PC-9 (cell line): ENCODE measurements at regions not wholly inside any gene's neighbourhood (a gene's known extent, or its start where the extent isn't known, plus 50 kb on each side); places are given as distances from the start of the nearest gene placed in this dataset.

Experiments
- BruUV-seq: library from RNA; stranded (reverse); fragments of 400-500 nt; replicated peaks from 2 replicates; lab custom pipeline; 2021; lab: Mats Ljungman, UMichigan
- CTCF ChIA-PET: fragments of 300-600 bp; sonication (Branson Sonifier 250); formaldehyde crosslinking; loops from one replicate; lab custom pipeline; 2022; ENCODE audit warnings: antibody characterized with exemption; lab: Charles Lee
- POLR2A ChIA-PET: fragments of 300-600 bp; sonication (Branson Sonifier 250); formaldehyde crosslinking; loops from one replicate; lab custom pipeline; 2022; ENCODE audit warnings: antibody characterized with exemption; ENCODE audit not compliant: unreplicated experiment; lab: Charles Lee
- DNase-seq, 2 experiments: peaks; one replicate each; pipeline versions ENCODE4 v3.0.0 to v3.0.0-alpha.2; 2015 to 2022; ENCODE audit warnings: mixed read lengths in 1 of 2
- H2AFZ ChIP-seq: fragments of 200-600 bp; sonication (generic); 2 replicates; pipeline ENCODE4 v1.8.1; 2017; ENCODE audit warnings: antibody characterized with exemption
- H3F3A ChIP-seq: fragments of 200-600 bp; sonication (generic); 2 replicates; pipeline ENCODE4 v1.8.1; 2017; ENCODE audit warnings: antibody characterized with exemption, mild to moderate bottlenecking, low read depth; ENCODE audit not compliant: insufficient read depth
- H3K27ac ChIP-seq: fragments of 200-600 bp; sonication (generic); 2 replicates; pipeline ENCODE4 v1.6.1; 2016; ENCODE audit warnings: mixed run types
- H3K27me3 ChIP-seq: fragments of 200-600 bp; sonication (generic); 2 replicates; pipeline ENCODE4 v1.6.1; 2016; ENCODE audit warnings: low read depth, mixed run types; ENCODE audit not compliant: insufficient read depth
- H3K36me3 ChIP-seq: fragments of 200-600 bp; sonication (generic); 2 replicates; pipeline ENCODE4 v1.6.1; 2016; ENCODE audit warnings: low read depth, mixed run types
- H3K4me1 ChIP-seq: fragments of 200-600 bp; sonication (generic); replicated peaks from 2 replicates; pipeline ENCODE4 v1.6.1; 2016; ENCODE audit warnings: mixed run types; ENCODE audit not compliant: insufficient read depth
- H3K4me2 ChIP-seq: fragments of 200-600 bp; sonication (generic); 2 replicates; pipeline ENCODE4 v1.6.1; 2017; ENCODE audit warnings: mixed run types
- H3K4me3 ChIP-seq: fragments of 200-600 bp; sonication (generic); 2 replicates; pipeline ENCODE4 v1.6.1; 2016; ENCODE audit warnings: mixed run types
- H3K79me2 ChIP-seq: fragments of 200-600 bp; sonication (generic); 2 replicates; pipeline ENCODE4 v1.6.1; 2017; ENCODE audit warnings: low read depth, mixed run types
- H3K9me2 ChIP-seq: fragments of 200-600 bp; sonication (generic); 2 replicates; pipeline ENCODE4 v1.8.1; 2017; ENCODE audit warnings: mild to moderate bottlenecking; ENCODE audit not compliant: insufficient read depth
- H3K9me3 ChIP-seq: fragments of 200-600 bp; sonication (generic); 2 replicates; pipeline ENCODE4 v1.8.1; 2016; ENCODE audit warnings: low read depth; ENCODE audit not compliant: insufficient read depth
- H4K20me1 ChIP-seq: fragments of 200-600 bp; sonication (generic); 2 replicates; pipeline ENCODE4 v1.8.1; 2017; ENCODE audit not compliant: insufficient read depth
- EZH2 ChIP-seq: fragments of 200-600 bp; sonication (generic); IDR thresholded peaks from 2 replicates; pipeline ENCODE4 v1.8.0; 2017; ENCODE audit warnings: antibody characterized with exemption, low read depth
- intact Hi-C: fragments of 100-400 bp; cut with micrococcal nuclease; formaldehyde crosslinking; loops from one replicate; pipeline ENCODE4 v1.10.0; 2022; ENCODE audit not compliant: unreplicated experiment
- TF ChIP-seq, protein P1 (sequence below): fragments of 200-600 bp; sonication (generic); conservative IDR thresholded peaks from 2 replicates; pipeline ENCODE4 v1.6.1; 2017; ENCODE audit warnings: mixed run types, antibody characterized with exemption, mild to moderate bottlenecking, moderate library complexity

DNA sequence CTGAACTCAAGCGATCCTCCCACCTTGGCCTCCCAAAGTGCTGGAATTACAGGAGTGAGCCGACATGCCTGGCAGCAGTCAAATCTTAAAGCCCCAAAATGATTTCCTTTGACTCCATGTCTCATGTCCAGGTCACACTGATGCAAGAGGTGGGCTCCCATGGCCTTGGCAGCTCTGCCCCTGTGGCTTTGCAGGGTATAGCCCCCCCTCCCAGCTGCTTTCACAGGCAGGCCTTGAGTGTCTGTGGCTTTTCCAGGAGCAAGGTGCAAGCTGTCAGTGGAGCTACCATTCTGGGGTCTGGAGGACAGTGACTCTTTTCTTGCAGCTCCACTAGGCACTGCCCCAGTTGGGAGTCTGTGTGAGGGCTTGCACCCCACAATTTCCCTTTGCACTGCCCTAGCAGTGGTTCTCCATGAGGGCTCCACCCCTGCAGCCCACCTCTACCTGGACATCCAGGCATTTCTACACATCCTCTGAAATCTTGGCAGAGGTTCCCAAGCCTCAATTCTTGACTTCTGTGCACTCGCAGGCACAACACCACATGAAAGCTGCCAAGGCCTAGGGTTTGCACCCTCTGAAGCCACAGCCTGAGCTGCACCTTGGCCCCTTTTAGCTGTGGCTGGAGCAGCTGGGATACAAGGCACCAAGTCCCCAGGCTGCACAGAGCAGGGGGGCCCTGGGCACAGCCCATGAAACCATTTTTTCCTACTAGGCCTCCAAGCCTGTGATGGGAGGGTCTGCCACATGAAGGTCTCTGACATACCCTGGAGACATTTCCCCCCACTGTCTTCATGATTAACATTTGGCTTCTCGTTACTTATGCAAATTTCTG, 79.3 kb upstream of the ARL4D start:
- Histone ChIP-seq H3K27me3 (no peaks in the 10 kb centered on the region), H3K4me1 (no peaks in the 10 kb centered on the region; the same call in 1 of the 2 replicates), H3K79me2 (no peaks in the 10 kb centered on the region), H3K27ac (no peak overlapping the region), H3K9me2 (no peaks in the 10 kb centered on the region), H3K4me2 (no peak overlapping the region), H3K4me3 (no peak overlapping the region), H3F3A (no peaks in the 10 kb centered on the region), H3K9me3 (0 out of 2 replicates have a peak, but pooled peaks cover 4% of the 10 kb centered on the region), H4K20me1 (no peaks in the 10 kb centered on the region), H2AFZ (no peak overlapping the region), H3K36me3 (no peaks in the 10 kb centered on the region)
- CTCF ChIA-PET, result no interaction called here
- TF ChIP-seq EZH2, result no peak
- TF ChIP-seq, protein P1, sequence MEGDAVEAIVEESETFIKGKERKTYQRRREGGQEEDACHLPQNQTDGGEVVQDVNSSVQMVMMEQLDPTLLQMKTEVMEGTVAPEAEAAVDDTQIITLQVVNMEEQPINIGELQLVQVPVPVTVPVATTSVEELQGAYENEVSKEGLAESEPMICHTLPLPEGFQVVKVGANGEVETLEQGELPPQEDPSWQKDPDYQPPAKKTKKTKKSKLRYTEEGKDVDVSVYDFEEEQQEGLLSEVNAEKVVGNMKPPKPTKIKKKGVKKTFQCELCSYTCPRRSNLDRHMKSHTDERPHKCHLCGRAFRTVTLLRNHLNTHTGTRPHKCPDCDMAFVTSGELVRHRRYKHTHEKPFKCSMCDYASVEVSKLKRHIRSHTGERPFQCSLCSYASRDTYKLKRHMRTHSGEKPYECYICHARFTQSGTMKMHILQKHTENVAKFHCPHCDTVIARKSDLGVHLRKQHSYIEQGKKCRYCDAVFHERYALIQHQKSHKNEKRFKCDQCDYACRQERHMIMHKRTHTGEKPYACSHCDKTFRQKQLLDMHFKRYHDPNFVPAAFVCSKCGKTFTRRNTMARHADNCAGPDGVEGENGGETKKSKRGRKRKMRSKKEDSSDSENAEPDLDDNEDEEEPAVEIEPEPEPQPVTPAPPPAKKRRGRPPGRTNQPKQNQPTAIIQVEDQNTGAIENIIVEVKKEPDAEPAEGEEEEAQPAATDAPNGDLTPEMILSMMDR, result no peak
- POLR2A ChIA-PET, result interaction anchor here (0.6 kb wide), 1 partner anchor 332 kb away, joined by 3 read pairs; no protein-coding TSS in a partner anchor
- no peak for DNase-seq
- intact Hi-C loops, result no loop called here
- BruUV-seq, result no TSS peak

DNA sequence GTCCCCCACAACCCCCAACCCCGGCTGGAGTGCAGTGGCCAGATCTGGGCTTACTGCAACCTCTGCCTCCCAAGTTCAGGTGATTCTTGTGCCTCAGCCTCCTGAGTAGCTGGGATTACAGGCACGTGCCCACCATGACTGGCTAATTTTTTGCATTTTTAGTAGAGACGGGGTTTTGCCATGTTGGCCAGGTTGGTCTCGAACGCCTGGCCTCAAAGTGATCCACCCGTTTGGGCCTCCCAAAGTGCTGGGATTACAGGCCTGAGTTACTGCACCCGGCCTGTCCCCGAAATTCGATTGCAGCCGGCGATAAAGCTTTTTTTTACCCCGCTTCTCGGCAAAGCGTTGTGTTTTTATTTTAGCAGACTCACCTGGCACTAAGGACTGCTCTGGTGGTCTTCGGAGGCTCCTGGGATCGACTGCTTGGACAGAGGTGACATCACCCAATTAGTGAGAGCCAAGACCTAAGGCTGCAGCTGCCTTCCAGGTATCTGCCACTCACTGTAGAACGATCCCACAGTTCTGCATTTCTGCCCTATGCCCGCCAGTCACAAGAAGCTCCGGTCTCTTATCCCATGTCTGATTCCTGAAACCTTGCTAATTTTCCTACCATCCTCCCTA, 82.2 kb upstream of the ARL4D start:
- no peak for DNase-seq
- TF ChIP-seq EZH2, result no peak
- TF ChIP-seq, protein P1, result no peak
- Histone ChIP-seq H3F3A (no peaks in the 10 kb centered on the region), H3K36me3 (no peaks in the 10 kb centered on the region), H3K4me2 (no peak overlapping the region), H3K9me2 (no peaks in the 10 kb centered on the region), H3K79me2 (no peaks in the 10 kb centered on the region), H3K4me1 (no peaks in the 10 kb centered on the region; the same call in 1 of the 2 replicates), H3K9me3 (0 out of 2 replicates have a peak, but pooled peaks cover 4% of the 10 kb centered on the region), H3K27me3 (no peaks in the 10 kb centered on the region), H4K20me1 (no peaks in the 10 kb centered on the region), H2AFZ (no peak overlapping the region), H3K27ac (no peak overlapping the region), H3K4me3 (no peak overlapping the region)
- intact Hi-C loops, result no loop called here
- BruUV-seq, result no TSS peak
- ChIA-PET POLR2A (no interaction called here), CTCF (no interaction called here)

DNA sequence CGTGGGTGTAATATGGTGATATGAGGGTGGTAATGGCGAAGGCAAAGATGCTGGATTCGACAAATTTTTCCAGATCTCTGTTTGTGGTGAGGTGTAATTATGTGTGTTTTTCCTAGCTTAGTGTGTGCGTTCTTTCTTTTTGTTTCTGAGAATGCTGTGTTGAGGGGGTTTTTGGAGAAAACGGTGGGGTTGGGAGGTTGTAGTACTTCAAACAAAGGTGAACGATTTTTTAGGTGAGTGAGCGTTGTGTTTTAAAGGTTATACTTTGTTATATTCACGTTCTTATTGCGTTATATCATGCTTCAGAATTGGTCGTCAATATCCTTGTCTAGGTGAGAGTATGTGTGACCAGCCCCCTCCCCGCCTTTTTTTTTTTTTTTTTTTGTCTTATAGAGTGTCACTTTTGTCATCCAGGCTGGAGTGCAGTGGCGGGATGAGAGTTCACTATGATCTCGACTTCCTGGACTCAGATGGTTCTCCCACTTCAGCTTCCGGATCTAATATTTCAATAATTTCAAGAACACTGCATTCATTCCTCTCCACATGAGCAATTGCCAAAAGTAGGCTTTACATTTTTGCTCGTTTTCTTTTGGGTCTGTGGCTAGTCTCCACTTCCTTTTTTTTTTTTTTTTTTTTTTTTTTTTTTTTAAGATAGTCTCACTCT, 82.2 kb upstream of the RNU2-1 start:
- intact Hi-C loops, result no loop called here
- CTCF ChIA-PET, result interaction anchor here (1.2 kb wide), 1 partner anchor 105 kb away, joined by 4 read pairs; the partner anchor contains the start of gene TMEM106A
- Histone ChIP-seq H4K20me1 (no peaks in the 10 kb centered on the region), H3F3A (no peaks in the 10 kb centered on the region), H3K79me2 (no peaks in the 10 kb centered on the region), H3K27ac (no peak overlapping the region), H3K4me2 (no peak overlapping the region), H2AFZ (no peak overlapping the region), H3K36me3 (no peaks in the 10 kb centered on the region), H3K27me3 (no peaks in the 10 kb centered on the region), H3K9me2 (no peaks in the 10 kb centered on the region), H3K9me3 (0 out of 2 replicates have a peak, but pooled peaks cover 4% of the 10 kb centered on the region), H3K4me1 (no peaks in the 10 kb centered on the region; the same call in 1 of the 2 replicates), H3K4me3 (no peak overlapping the region)
- TF ChIP-seq EZH2, result no peak
- TF ChIP-seq, protein P1, result no peak
- BruUV-seq, result TSS peak; percentile 87
- POLR2A ChIA-PET, result interaction anchor here (0.5 to 1.5 kb wide), 14 partner anchors 45 to 1213 kb away, joined by 3 to 20 read pairs (median 5); partner anchors contain the start of genes BRCA1 and TMEM106A
- DNase-seq, result no peak
